ENCODE measurements at regions not wholly inside any gene's neighbourhood (a gene's known extent, or its start where the extent isn't known, plus 50 kb on each side); places are given as distances from the start of the nearest gene placed in this dataset.

GRCh38 chr12:116665666-116666304 lies 72.1 kb downstream of the SPRING1 start:
- Histone ChIP-seq H2AK5ac (ENCODE audit: low read length) (no peak overlapping the region), H4K91ac (ENCODE audit: low read depth, low read length) (no peak overlapping the region), H3K9me3 (ENCODE audit: insufficient read depth, low read depth, low read length) (no peaks in the 10 kb centered on the region), H2BK120ac (ENCODE audit: insufficient read depth, low read length, poor library complexity) (no peak overlapping the region), H4K12ac (ENCODE audit: low read depth, low read length) (no peak overlapping the region), H2BK12ac (ENCODE audit: low read length) (no peak overlapping the region), H3K4me1 (ENCODE audit: control insufficient read depth in 1 of 2, insufficient read depth in 2 of 2, low read length in 2 of 2) (peaks cover 0 to 3% of the 10 kb centered on the region in 2 experiments), H3K9ac (ENCODE audit: low read length) (no peak overlapping the region), H3K27me3 (ENCODE audit: insufficient read depth, low read length) (no peaks in the 10 kb centered on the region), H3K27ac (ENCODE audit: low read depth, low read length) (no peak overlapping the region), H4K8ac (ENCODE audit: low read depth, low read length) (no peak overlapping the region), H2BK5ac (ENCODE audit: low read depth, low read length, poor library complexity) (no peak overlapping the region), H3K4ac (ENCODE audit: low read depth, low read length) (no peak overlapping the region), H3K4me3 (ENCODE audit: low read depth, low read length) (no peak overlapping the region), H3K79me1 (ENCODE audit: low read length) (no peaks in the 10 kb centered on the region), H3K18ac (ENCODE audit: low read length) (no peak overlapping the region), H3K36me3 (ENCODE audit: control insufficient read depth in 1 of 2, insufficient read depth in 2 of 2, low read length in 2 of 2) (peaks cover 0 to 3% of the 10 kb centered on the region in 2 experiments), H3K79me2 (ENCODE audit: control insufficient read depth, insufficient read depth, low read length, poor library complexity) (no peaks in the 10 kb centered on the region), H3K4me2 (ENCODE audit: low read length) (no peak overlapping the region), H3K14ac (ENCODE audit: low read length) (no peak overlapping the region), H2AFZ (ENCODE audit: insufficient read depth, low read length, poor library complexity) (no peak overlapping the region), H3K23ac (ENCODE audit: low read length) (no peak overlapping the region)
- no CpG with 5 or more reads among the region's 15 CpGs for WGBS (ENCODE audit: extremely low coverage, insufficient coverage, insufficient read length)
- no peak for DNase-seq

DNA sequence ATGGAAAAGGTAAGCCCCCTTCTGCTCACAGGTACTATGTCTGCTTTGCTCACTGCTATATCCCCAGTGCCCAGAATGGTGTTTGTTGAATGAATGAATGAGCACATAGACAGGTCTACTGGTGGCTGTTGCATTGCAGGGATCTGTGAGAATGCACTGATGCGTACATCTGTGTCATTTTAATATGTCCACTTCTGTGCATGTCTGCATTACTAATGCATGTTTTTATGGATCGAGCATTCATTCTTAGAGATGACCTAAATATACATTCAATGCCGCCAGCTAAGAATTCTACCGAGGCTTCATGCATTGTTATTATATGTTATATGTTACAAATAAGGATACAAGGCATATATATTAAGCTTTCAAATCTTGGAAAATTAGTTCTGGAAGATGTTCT lies 73.8 kb downstream of the SPRING1 start:
- Histone ChIP-seq H3K79me1 (ENCODE audit: low read length) (no peaks in the 10 kb centered on the region), H3K4me1 (ENCODE audit: control insufficient read depth in 1 of 2, insufficient read depth in 2 of 2, low read length in 2 of 2) (peaks cover 5 to 6% of the 10 kb centered on the region in 2 experiments), H2BK120ac (ENCODE audit: insufficient read depth, low read length, poor library complexity) (no peak overlapping the region), H3K14ac (ENCODE audit: low read length) (no peak overlapping the region), H2BK12ac (ENCODE audit: low read length) (no peak overlapping the region), H4K12ac (ENCODE audit: low read depth, low read length) (no peak overlapping the region), H3K27me3 (ENCODE audit: insufficient read depth, low read length) (no peaks in the 10 kb centered on the region), H3K18ac (ENCODE audit: low read length) (no peak overlapping the region), H4K91ac (ENCODE audit: low read depth, low read length) (no peak overlapping the region), H3K23ac (ENCODE audit: low read length) (no peak overlapping the region), H3K4me2 (ENCODE audit: low read length) (no peak overlapping the region), H3K79me2 (ENCODE audit: control insufficient read depth, insufficient read depth, low read length, poor library complexity) (no peaks in the 10 kb centered on the region), H3K27ac (ENCODE audit: low read depth, low read length) (no peak overlapping the region), H2AFZ (ENCODE audit: insufficient read depth, low read length, poor library complexity) (no peak overlapping the region), H2AK5ac (ENCODE audit: low read length) (no peak overlapping the region), H3K36me3 (ENCODE audit: control insufficient read depth in 1 of 2, insufficient read depth in 2 of 2, low read length in 2 of 2) (peaks cover 0 to 3% of the 10 kb centered on the region in 2 experiments), H4K8ac (ENCODE audit: low read depth, low read length) (no peak overlapping the region), H2BK5ac (ENCODE audit: low read depth, low read length, poor library complexity) (no peak overlapping the region), H3K4ac (ENCODE audit: low read depth, low read length) (no peak overlapping the region), H3K4me3 (ENCODE audit: low read depth, low read length) (no peak overlapping the region), H3K9ac (ENCODE audit: low read length) (no peak overlapping the region), H3K9me3 (ENCODE audit: insufficient read depth, low read depth, low read length) (no peaks in the 10 kb centered on the region)
- no peak for DNase-seq
- no CpG with 5 or more reads among the region's 4 CpGs for WGBS (ENCODE audit: extremely low coverage, insufficient coverage, insufficient read length)

GRCh38 chr12:116662612-116663144 lies 75.2 kb downstream of the SPRING1 start:
- DNase-seq, result peak in 1 of 2 donors; percentile 13

DNA sequence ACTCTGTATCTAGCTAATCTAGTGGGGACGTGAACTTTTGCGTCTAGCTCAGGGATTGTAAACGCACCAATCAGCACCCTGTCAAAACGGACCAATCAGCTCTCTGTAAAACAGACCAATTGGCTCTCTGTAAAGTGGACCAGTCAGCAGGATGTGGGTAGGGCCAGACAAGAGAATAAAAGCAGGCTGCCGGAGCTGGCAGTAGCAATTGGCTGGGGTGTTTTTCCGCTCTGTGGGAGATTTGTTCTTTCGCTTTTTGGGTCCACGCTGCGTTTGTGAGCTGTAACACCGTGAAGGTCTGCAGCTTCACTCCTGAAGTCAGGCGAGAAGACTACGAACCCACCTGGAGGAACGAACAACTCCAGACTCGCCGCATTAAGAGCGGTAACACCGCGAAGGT lies 76.5 kb downstream of the SPRING1 start:
- H3K36me3 ChIP-seq (ENCODE audit: control insufficient read depth in 1 of 2, insufficient read depth in 2 of 2, low read length in 2 of 2), result peaks cover 0 to 3% of the 10 kb centered on the region in 2 experiments
- H2BK5ac ChIP-seq (ENCODE audit: low read depth, low read length, poor library complexity), result no peak overlapping the region
- H3K27ac ChIP-seq (ENCODE audit: low read depth, low read length), result no peak overlapping the region
- no peak overlapping the region for H4K8ac ChIP-seq (ENCODE audit: low read depth, low read length)
- DNase-seq, result no peak
- H2BK12ac ChIP-seq (ENCODE audit: low read length), result no peak overlapping the region
- no peaks in the 10 kb centered on the region for H3K27me3 ChIP-seq (ENCODE audit: insufficient read depth, low read length)
- H3K4ac ChIP-seq (ENCODE audit: low read depth, low read length), result no peak overlapping the region
- no peak overlapping the region for H3K9ac ChIP-seq (ENCODE audit: low read length)
- H3K23ac ChIP-seq (ENCODE audit: low read length), result no peak overlapping the region
- no peaks in the 10 kb centered on the region for H3K9me3 ChIP-seq (ENCODE audit: insufficient read depth, low read depth, low read length)
- no peak overlapping the region for H4K12ac ChIP-seq (ENCODE audit: low read depth, low read length)
- no peak overlapping the region for H3K14ac ChIP-seq (ENCODE audit: low read length)
- H3K18ac ChIP-seq (ENCODE audit: low read length), result no peak overlapping the region
- no peak overlapping the region for H3K4me3 ChIP-seq (ENCODE audit: low read depth, low read length)
- peaks cover 9 to 13% of the 10 kb centered on the region in 2 experiments for H3K4me1 ChIP-seq (ENCODE audit: control insufficient read depth in 1 of 2, insufficient read depth in 2 of 2, low read length in 2 of 2)
- H3K79me2 ChIP-seq (ENCODE audit: control insufficient read depth, insufficient read depth, low read length, poor library complexity), result no peaks in the 10 kb centered on the region
- no CpG with 5 or more reads among the region's 18 CpGs for WGBS (ENCODE audit: extremely low coverage, insufficient coverage, insufficient read length)
- no peak overlapping the region for H2BK120ac ChIP-seq (ENCODE audit: insufficient read depth, low read length, poor library complexity)
- H4K91ac ChIP-seq (ENCODE audit: low read depth, low read length), result no peak overlapping the region
- H2AFZ ChIP-seq (ENCODE audit: insufficient read depth, low read length, poor library complexity), result no peak overlapping the region
- H3K4me2 ChIP-seq (ENCODE audit: low read length), result no peak overlapping the region
- H2AK5ac ChIP-seq (ENCODE audit: low read length), result no peak overlapping the region
- H3K79me1 ChIP-seq (ENCODE audit: low read length), result no peaks in the 10 kb centered on the region

More at GRCh38 chr12:116662612-116663144, 75.2 kb downstream of the SPRING1 start:
- peaks cover 9 to 10% of the 10 kb centered on the region in 2 experiments for H3K4me1 ChIP-seq (ENCODE audit: control insufficient read depth in 1 of 2, insufficient read depth in 2 of 2, low read length in 2 of 2)
- no peak overlapping the region for H3K9ac ChIP-seq (ENCODE audit: low read length)
- peaks cover 0 to 3% of the 10 kb centered on the region in 2 experiments for H3K36me3 ChIP-seq (ENCODE audit: control insufficient read depth in 1 of 2, insufficient read depth in 2 of 2, low read length in 2 of 2)
- no peak overlapping the region for H2BK12ac ChIP-seq (ENCODE audit: low read length)
- H3K27ac ChIP-seq (ENCODE audit: low read depth, low read length), result no peak overlapping the region
- H4K8ac ChIP-seq (ENCODE audit: low read depth, low read length), result no peak overlapping the region
- no peaks in the 10 kb centered on the region for H3K79me2 ChIP-seq (ENCODE audit: control insufficient read depth, insufficient read depth, low read length, poor library complexity)
- H3K27me3 ChIP-seq (ENCODE audit: insufficient read depth, low read length), result no peaks in the 10 kb centered on the region
- WGBS (ENCODE audit: extremely low coverage, insufficient coverage, insufficient read length), result no CpG with 5 or more reads among the region's 21 CpGs
- no peaks in the 10 kb centered on the region for H3K79me1 ChIP-seq (ENCODE audit: low read length)
- no peak overlapping the region for H3K4me2 ChIP-seq (ENCODE audit: low read length)
- no peak overlapping the region for H3K4me3 ChIP-seq (ENCODE audit: low read depth, low read length)
- H4K91ac ChIP-seq (ENCODE audit: low read depth, low read length), result no peak overlapping the region
- no peak overlapping the region for H3K23ac ChIP-seq (ENCODE audit: low read length)
- H3K9me3 ChIP-seq (ENCODE audit: insufficient read depth, low read depth, low read length), result no peaks in the 10 kb centered on the region
- no peak overlapping the region for H3K4ac ChIP-seq (ENCODE audit: low read depth, low read length)
- H2BK5ac ChIP-seq (ENCODE audit: low read depth, low read length, poor library complexity), result no peak overlapping the region
- no peak overlapping the region for H2BK120ac ChIP-seq (ENCODE audit: insufficient read depth, low read length, poor library complexity)
- no peak overlapping the region for H3K14ac ChIP-seq (ENCODE audit: low read length)
- no peak overlapping the region for H4K12ac ChIP-seq (ENCODE audit: low read depth, low read length)
- H3K18ac ChIP-seq (ENCODE audit: low read length), result no peak overlapping the region
- no peak overlapping the region for H2AFZ ChIP-seq (ENCODE audit: insufficient read depth, low read length, poor library complexity)
- no peak overlapping the region for H2AK5ac ChIP-seq (ENCODE audit: low read length)
